HG03460 (cell line): ENCODE measurements at regions not wholly inside any gene's neighbourhood (a gene's known extent, or its start where the extent isn't known, plus 50 kb on each side); places are given as distances from the start of the nearest gene placed in this dataset.
A peak's percentile ranks its signal among the peaks of the same experiment; 100 is the strongest.

ENCODE experiments used
- ATAC-seq: cut with Tn5 transposase; IDR thresholded peaks from one replicate; pipeline ENCODE4 v1.9.1; 2021; ENCODE audit not compliant: unreplicated experiment

- no peak for ATAC-seq
Measured at GRCh38 chr15:94535298-94536048, 304.1 kb downstream of the MCTP2 start.

DNA sequence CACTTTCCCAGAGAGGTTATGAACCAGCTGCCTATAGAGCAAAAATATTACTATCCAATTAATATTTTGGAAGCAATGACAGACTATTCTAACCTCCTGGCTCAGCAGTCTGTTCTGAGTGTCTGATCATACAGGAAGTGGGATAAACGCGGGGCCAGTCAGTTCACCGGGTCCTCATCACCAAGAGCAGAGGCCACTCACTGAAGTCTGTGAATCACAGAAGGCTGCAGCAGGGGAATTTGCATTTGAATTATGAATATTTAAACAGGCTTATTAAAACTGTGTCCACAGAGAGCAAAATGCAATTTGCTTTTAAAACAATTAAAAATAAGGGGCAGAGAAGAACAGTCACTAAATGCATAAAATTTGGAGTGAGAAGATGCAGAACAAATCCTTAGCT, 305.2 kb downstream of the MCTP2 start:
- no peak for ATAC-seq

DNA sequence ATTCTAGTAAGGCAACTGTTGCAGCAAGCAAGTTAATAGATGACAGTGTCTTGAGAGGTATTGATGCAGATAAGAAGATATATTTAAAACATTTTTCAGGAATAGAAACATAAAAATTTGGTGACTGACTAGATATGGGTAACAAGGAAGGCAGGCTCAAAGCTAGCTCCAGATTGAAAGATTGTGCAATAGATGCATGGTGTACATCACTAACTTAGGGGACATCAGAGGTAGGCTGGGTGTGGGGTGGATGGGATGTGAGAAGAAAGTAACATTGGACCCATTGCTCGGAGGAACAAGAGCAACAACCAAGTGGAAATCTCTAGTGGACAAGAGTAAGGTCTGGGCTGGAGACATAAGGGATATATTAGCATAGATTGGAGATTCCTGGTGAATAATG, 306.9 kb downstream of the MCTP2 start:
- no peak for ATAC-seq

DNA sequence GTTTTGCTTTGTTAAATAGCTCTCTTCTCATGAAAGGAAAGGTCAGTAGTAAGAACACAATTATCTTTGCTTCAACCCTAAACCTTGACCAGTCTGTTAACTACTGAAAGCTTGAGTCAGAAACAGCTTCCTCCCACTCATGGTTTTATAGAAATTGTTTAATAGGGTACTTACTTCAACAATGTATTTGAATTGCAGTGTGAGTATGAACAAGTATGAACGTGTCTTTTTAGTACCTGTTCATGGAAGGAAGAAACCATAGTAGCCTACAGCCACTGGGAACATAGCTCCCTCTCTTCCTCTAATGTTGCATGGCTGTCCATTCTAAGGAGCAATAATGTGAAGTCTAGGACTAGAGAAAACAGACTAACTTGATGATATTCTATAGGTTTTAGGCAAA, 311.0 kb downstream of the MCTP2 start:
- ATAC-seq: no peak

DNA sequence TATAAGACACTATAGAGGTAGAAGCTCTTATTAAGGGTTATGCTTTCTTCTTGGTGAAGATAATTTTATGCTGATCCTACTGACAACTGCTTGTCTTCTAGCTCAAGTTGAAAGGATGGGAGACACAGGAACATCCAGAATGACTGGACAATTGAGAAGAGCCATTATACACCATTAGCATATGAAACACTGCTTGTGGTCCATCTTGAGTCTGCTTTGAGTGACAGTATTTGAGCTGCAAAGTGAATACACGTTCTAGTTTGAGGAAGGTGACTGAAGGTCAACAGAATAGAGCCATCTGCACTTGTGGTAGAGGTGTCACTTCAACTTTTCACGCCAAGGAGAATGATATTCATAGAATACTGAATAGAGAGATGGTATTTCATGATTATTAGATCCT, 315.4 kb downstream of the MCTP2 start:
- ATAC-seq: no peak

GRCh38 chr15:94547711-94548110, 316.4 kb downstream of the MCTP2 start:
- no peak for ATAC-seq

- no peak for ATAC-seq
Measured at GRCh38 chr15:94555841-94556519, 324.6 kb downstream of the MCTP2 start.

- ATAC-seq: no peak
Measured at GRCh38 chr15:94561036-94561689, 329.8 kb downstream of the MCTP2 start.

GRCh38 chr15:94563456-94563855, 332.1 kb downstream of the MCTP2 start:
- no peak for ATAC-seq

- ATAC-seq: no peak
Measured at GRCh38 chr15:94576889-94577533, 345.6 kb downstream of the MCTP2 start.

- no peak for ATAC-seq
Measured at GRCh38 chr15:94579286-94579685, 347.9 kb downstream of the MCTP2 start.

GRCh38 chr15:94580211-94580885, 349.0 kb downstream of the MCTP2 start:
- ATAC-seq: no peak

GRCh38 chr15:94582368-94582767, 351.0 kb downstream of the MCTP2 start:
- ATAC-seq: peak; percentile 42

DNA sequence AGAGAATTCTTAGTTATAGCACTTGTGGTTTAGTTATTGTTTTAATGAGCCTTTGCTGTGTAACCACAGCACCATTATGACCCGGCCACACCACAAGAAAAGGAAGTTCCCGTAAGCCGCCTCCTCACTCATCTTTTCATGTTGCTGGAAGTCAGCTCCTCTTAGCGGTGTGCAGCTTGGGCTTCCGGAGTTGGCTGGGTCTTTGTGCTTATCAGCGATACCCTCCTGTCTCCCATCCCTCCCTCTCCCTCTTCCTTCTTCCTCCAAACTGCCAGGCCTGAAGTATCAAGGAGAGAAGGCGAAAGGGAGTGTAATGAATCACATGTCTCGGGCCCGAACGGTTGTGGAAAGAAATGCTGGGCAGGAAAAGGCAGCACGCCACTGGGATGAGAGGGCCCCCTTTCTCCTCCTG, 353.5 kb downstream of the MCTP2 start:
- peak; percentile 86 for ATAC-seq

GRCh38 chr15:94586099-94586498, 354.7 kb downstream of the MCTP2 start:
- ATAC-seq: peak; percentile 53

DNA sequence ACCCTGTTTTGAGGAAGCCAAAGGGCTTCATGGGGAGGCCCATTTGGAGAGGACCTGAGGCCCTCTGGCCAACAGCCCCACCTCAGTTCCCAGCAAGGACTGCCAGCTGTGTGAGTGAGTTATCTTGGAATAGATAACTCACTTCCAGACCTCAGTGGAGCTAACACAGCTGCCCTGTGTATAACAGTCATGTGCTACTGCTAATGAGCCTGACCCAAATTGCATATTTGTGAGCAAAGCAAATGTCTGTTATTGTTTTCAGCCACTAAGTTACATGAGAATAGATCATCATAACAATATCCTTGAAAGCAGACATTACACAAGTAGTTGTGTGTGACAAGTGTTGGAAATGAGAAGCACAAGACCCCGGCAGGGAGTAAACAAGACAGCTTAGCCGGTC, 355.8 kb downstream of the MCTP2 start:
- ATAC-seq: no peak

- ATAC-seq: no peak
Measured at GRCh38 chr15:94588993-94589392, 357.6 kb downstream of the MCTP2 start.

GRCh38 chr15:94592495-94592894, 361.1 kb downstream of the MCTP2 start:
- ATAC-seq: no peak

DNA sequence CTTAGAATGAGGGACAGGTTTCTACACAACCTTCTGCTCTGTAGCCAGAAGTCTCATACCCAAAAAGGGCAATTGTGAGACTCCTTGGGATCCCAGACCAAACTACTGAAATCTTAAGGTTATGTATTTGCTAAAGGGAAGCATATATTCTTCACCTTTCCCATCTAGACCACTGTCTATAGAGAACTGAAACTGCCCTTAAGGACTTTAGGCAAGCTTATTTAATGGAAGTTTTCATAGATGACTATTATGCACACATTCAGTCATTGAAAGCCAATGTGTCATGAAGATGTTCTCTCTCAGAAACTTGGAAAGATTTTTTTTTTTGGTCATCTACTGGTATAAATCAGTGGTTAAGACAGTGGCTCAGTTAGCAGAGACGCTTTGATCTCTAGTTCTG, 365.3 kb downstream of the MCTP2 start:
- no peak for ATAC-seq

- no peak for ATAC-seq
Measured at GRCh38 chr15:94600505-94600904, 369.1 kb downstream of the MCTP2 start.
